K562 (cell line): ENCODE measurements at regions not wholly inside any gene's neighbourhood (a gene's known extent, or its start where the extent isn't known, plus 50 kb on each side); places are given as distances from the start of the nearest gene placed in this dataset.

Experiments
- ATAC-seq: fragments of 200-7000 bp; cut with Tn5 transposase; 3 replicates; pipeline ENCODE4 v1.9.1; 2020; ENCODE audit warnings: moderate library complexity
- BruUV-seq: library from RNA; stranded (reverse); fragments of 400-500 nt; replicated peaks from 2 replicates; lab custom pipeline; 2021; lab: Mats Ljungman, UMichigan
- CTCF ChIA-PET: fragments of 300-600 bp; formaldehyde crosslinking; extraction: SDS; loops from one replicate; lab custom pipeline; 2021; ENCODE audit warnings: low intra/inter-chr PET ratio; lab: Yijun Ruan, JAX
- POLR2A ChIA-PET: fragments of 300-600, 350-650 bp; sonication (Branson Sonifier 250); formaldehyde crosslinking; extraction: SDS; loops from one replicate; lab custom pipeline; 2021; ENCODE audit warnings: antibody characterized with exemption, inconsistent platforms; lab: Yijun Ruan, JAX
- DNase-seq, 4 experiments: peaks; one replicate each; pipeline versions ENCODE4 v3.0.0 to v3.0.0-alpha.2; 2011 to 2018; ENCODE audit warnings: low spot score in 3 of 4, mixed read lengths in 3 of 4; ENCODE audit errors: extremely low read depth in 1 of 4
- FAIRE-seq: peaks from 2 replicates; lab custom pipeline; 2011; peaks lifted over from hg19 to GRCh38; lab: Jason Lieb, UNC
- H2AFZ ChIP-seq: 2 replicates; pipeline ENCODE4 v1.6.0; 2011; ENCODE audit warnings: low read depth, low read length, control low read depth, inconsistent platforms
- H3K27ac ChIP-seq: fragments of 200-600 bp; 3 replicates; pipeline ENCODE4 v1.8.0; 2011; ENCODE audit warnings: low read depth, mild to moderate bottlenecking, control low read depth, inconsistent platforms, low read length, moderate library complexity, mixed read lengths; ENCODE audit errors: extremely low read depth
- H3K27me3 ChIP-seq, 2 experiments: fragments of 300-600 bp in 1 of 2; 2 replicates in 1 of 2; 3 replicates in 1 of 2; pipeline versions ENCODE4 v1.6.0 to v1.8.0; 2011; ENCODE audit warnings: inconsistent platforms in 2 of 2, low read length in 2 of 2, mild to moderate bottlenecking in 1 of 2, mixed read lengths in 1 of 2, moderate library complexity in 1 of 2; ENCODE audit not compliant: control insufficient read depth in 2 of 2, insufficient read depth in 2 of 2
- H3K36me3 ChIP-seq: fragments of 300-600 bp; 3 replicates; pipeline ENCODE4 v1.8.0; 2011; ENCODE audit warnings: mild to moderate bottlenecking, low read length, inconsistent platforms; ENCODE audit not compliant: control insufficient read depth, insufficient read depth
- H3K4me1 ChIP-seq, 2 experiments: fragments of 200-600 bp in 1 of 2; replicated peaks in 1 of 2; 2 replicates in 1 of 2; 3 replicates in 1 of 2; pipeline versions ENCODE4 v1.5.1 to v1.8.0; 2011; ENCODE audit warnings: inconsistent platforms in 2 of 2, low read length in 2 of 2, mild to moderate bottlenecking in 1 of 2, mixed read lengths in 1 of 2, moderate library complexity in 1 of 2; ENCODE audit not compliant: control insufficient read depth in 2 of 2, insufficient read depth in 2 of 2
- H3K4me2 ChIP-seq: 2 replicates; pipeline ENCODE4 v1.6.1; 2011; ENCODE audit warnings: low read length, control low read depth, inconsistent platforms, mixed read lengths; ENCODE audit not compliant: insufficient read depth
- H3K4me3 ChIP-seq: fragments of 200-600 bp; sonication (generic), shearing (Covaris generic); 2 replicates; pipeline ENCODE4 v1.5.1; 2016; ENCODE audit warnings: control low read depth, inconsistent platforms
- H3K79me2 ChIP-seq: fragments of 200-600 bp; 3 replicates; pipeline ENCODE4 v1.8.0; 2011; ENCODE audit warnings: low read length, inconsistent platforms; ENCODE audit not compliant: control insufficient read depth, insufficient read depth
- H3K9ac ChIP-seq, 2 experiments: 2 replicates each; pipeline versions ENCODE4 v1.6.0 to v1.6.1; 2011; ENCODE audit warnings: low read depth in 2 of 2, low read length in 2 of 2, control low read depth in 1 of 2, inconsistent platforms in 1 of 2, mild to moderate bottlenecking in 1 of 2, mixed read lengths in 1 of 2; ENCODE audit not compliant: insufficient read depth in 1 of 2
- H3K9me1 ChIP-seq: one replicate; pipeline ENCODE4 v1.6.0; 2011; ENCODE audit warnings: inconsistent platforms, mild to moderate bottlenecking, low read length, moderate library complexity; ENCODE audit not compliant: control insufficient read depth, insufficient read depth
- H3K9me3 ChIP-seq: replicated peaks from 2 replicates; pipeline ENCODE4 v1.5.1; 2011; ENCODE audit warnings: low read depth, low read length, inconsistent platforms; ENCODE audit not compliant: control insufficient read depth, insufficient read depth
- H4K20me1 ChIP-seq: replicated peaks from 2 replicates; pipeline ENCODE4 v1.6.1; 2011; ENCODE audit warnings: low read length, inconsistent platforms, mixed read lengths; ENCODE audit not compliant: control insufficient read depth, insufficient read depth
- CLOCK ChIP-seq: fragments of 250-450 bp; sonication (Bioruptor Pico); IDR thresholded peaks from 2 replicates; pipeline ENCODE4 v1.4.0; 2020; ENCODE audit warnings: mild to moderate bottlenecking, moderate library complexity, borderline replicate concordance
- CXXC5 ChIP-seq: fragments of 250-450 bp; sonication (Bioruptor Pico); IDR thresholded peaks from 2 replicates; pipeline ENCODE4 v1.8.0; 2022; ENCODE audit warnings: inconsistent platforms, mild to moderate bottlenecking, moderate library complexity
- ETV6 ChIP-seq, 3 experiments: fragments of 150-350 bp in 1 of 3; sonication (generic) in 1 of 3; formaldehyde crosslinking in 1 of 3; IDR thresholded peaks; 2 replicates each; pipeline versions ENCODE4 v1.6.1 to v1.8.0; 2014 to 2022; ENCODE audit warnings: borderline replicate concordance in 2 of 3, low read depth in 2 of 3, antibody characterized with exemption in 1 of 3, low read length in 1 of 3, mild to moderate bottlenecking in 1 of 3, missing genetic modification reagents in 1 of 3
- NCOA2 ChIP-seq, 2 experiments: fragments of 450-650 bp; IDR thresholded peaks; 2 replicates each; pipeline ENCODE4 v1.6.1; 2018; ENCODE audit warnings: mild to moderate bottlenecking in 2 of 2, moderate library complexity in 1 of 2; ENCODE audit not compliant: partially characterized antibody in 2 of 2
- PURB ChIP-seq: sonication (generic); formaldehyde crosslinking; IDR thresholded peaks from 2 replicates; pipeline ENCODE4 v1.9.0; 2021; ENCODE audit warnings: low read depth, mild to moderate bottlenecking, missing genetic modification reagents
- ZBTB12 ChIP-seq: fragments of 250-450 bp; sonication (Bioruptor Pico); IDR thresholded peaks from 2 replicates; pipeline ENCODE4 v1.4.0; 2020
- WGBS: fragments of 100-300 bp; shearing (Covaris generic); methylation state at CpG from one replicate; pipeline ENCODE4 v1.1.6; 2016; ENCODE audit warnings: low coverage, mixed read lengths; ENCODE audit not compliant: insufficient coverage; ENCODE audit errors: missing lambda C conversion rate; 5-methylcytosine and 5-hydroxymethylcytosine counted together
- in situ Hi-C: fragments of 300-500 bp; cut with MboI; formaldehyde crosslinking; loops from 4 replicates; pipeline ENCODE4 v1.15.0; 2018; ENCODE audit warnings: inconsistent platforms, mixed read lengths
- intact Hi-C: fragments of 100-400 bp; cut with micrococcal nuclease; formaldehyde crosslinking; loops from 2 replicates; pipeline ENCODE4 v1.14.2; 2022

DNA sequence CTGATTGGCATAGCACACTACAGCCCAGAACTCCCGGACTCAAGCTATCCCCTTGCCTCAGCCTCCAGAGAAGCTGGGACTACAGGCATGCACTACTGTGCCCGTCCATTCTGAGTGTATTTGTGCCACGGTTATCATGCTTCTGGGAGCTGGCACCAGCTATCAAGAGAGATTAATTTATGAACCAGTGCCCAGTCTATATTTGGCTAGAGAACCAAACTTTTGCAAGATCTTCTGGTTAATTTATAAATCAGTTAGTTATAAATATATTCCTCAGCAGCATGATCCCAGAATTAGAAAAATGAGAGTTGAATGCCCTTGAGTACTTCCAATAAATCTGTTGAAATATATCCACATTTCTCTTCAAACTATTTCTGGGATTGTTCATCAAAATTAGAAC, 67.5 kb upstream of the OR5AN1 start:
- H3K27ac ChIP-seq = no peak overlapping the region
- no peak overlapping the region for H2AFZ ChIP-seq
- POLR2A ChIA-PET = no interaction called here
- no TSS peak for BruUV-seq
- in situ Hi-C loops = no loop called here
- TF ChIP-seq NCOA2 (IDR thresholded peaks at IDR 0.05; ENCODE audit: partially characterized antibody in 2 of 2) (no peak), ETV6 (IDR thresholded peaks at IDR 0.05; ENCODE audit: borderline replicate concordance in 1 of 2, low read depth in 2 of 2, low read length in 1 of 2) (no peak), ETV6 (CRISPR knock-in tag; IDR thresholded peaks at IDR 0.05; ENCODE audit: borderline replicate concordance) (no peak), ZBTB12 (CRISPR knock-in tag) (no peak), PURB (CRISPR knock-in tag) (no peak), CXXC5 (CRISPR knock-in tag) (no peak), CLOCK (no peak)
- TF ChIP-seq, all 486 proteins: peak for 0
- CTCF ChIA-PET = no interaction called here
- ATAC-seq (no peak), DNase-seq (no peak), FAIRE-seq (no peak)
- H3K27me3 ChIP-seq = no peaks in the 10 kb centered on the region
- H3K9me1 ChIP-seq = no peaks in the 10 kb centered on the region
- WGBS = 0% methylated on average over 3 of the region's 3 CpGs
- H3K4me3 ChIP-seq = no peak overlapping the region
- no peaks in the 10 kb centered on the region for H3K36me3 ChIP-seq
- H3K9ac ChIP-seq = no peak overlapping the region
- no peaks in the 10 kb centered on the region for H3K9me3 ChIP-seq
- no peaks in the 10 kb centered on the region for H3K4me1 ChIP-seq
- H3K79me2 ChIP-seq = no peaks in the 10 kb centered on the region
- intact Hi-C loops = no loop called here
- no peak overlapping the region for H3K4me2 ChIP-seq
- H4K20me1 ChIP-seq = no peaks in the 10 kb centered on the region
